ENCODE measurements at regions not wholly inside any gene's neighbourhood (a gene's known extent, or its start where the extent isn't known, plus 50 kb on each side); places are given as distances from the start of the nearest gene placed in this dataset.
"Not testable (repeated sequence)": the region's sequence is repeated elsewhere in the genome, so short reads cannot be mapped to it uniquely, and the experiment has no call there.

DNA sequence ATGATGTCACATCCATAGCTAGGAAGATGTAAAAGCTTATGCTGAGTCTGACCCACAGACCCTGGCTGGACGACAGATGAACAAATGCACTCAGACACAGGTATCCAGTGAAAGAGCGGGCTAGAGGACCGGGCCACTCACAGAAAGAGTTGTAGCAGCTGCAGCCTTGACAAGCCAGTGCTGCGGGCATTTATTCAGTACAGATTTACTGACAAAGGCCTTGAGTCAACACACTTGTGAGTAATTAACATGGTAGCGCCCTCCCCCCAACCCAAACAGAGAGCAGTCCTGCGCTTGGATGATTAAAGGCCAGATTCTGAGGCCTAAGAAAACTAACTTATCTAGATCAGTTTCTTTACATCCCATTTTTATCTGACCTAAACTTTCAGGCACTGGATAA lies 244.6 kb downstream of the SPANXN4 start (continued):
- TF ChIP-seq, protein P1, sequence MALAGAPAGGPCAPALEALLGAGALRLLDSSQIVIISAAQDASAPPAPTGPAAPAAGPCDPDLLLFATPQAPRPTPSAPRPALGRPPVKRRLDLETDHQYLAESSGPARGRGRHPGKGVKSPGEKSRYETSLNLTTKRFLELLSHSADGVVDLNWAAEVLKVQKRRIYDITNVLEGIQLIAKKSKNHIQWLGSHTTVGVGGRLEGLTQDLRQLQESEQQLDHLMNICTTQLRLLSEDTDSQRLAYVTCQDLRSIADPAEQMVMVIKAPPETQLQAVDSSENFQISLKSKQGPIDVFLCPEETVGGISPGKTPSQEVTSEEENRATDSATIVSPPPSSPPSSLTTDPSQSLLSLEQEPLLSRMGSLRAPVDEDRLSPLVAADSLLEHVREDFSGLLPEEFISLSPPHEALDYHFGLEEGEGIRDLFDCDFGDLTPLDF (CRISPR knock-in tag; IDR thresholded peaks at IDR 0.05), result no peak
- TF ChIP-seq, protein P2, sequence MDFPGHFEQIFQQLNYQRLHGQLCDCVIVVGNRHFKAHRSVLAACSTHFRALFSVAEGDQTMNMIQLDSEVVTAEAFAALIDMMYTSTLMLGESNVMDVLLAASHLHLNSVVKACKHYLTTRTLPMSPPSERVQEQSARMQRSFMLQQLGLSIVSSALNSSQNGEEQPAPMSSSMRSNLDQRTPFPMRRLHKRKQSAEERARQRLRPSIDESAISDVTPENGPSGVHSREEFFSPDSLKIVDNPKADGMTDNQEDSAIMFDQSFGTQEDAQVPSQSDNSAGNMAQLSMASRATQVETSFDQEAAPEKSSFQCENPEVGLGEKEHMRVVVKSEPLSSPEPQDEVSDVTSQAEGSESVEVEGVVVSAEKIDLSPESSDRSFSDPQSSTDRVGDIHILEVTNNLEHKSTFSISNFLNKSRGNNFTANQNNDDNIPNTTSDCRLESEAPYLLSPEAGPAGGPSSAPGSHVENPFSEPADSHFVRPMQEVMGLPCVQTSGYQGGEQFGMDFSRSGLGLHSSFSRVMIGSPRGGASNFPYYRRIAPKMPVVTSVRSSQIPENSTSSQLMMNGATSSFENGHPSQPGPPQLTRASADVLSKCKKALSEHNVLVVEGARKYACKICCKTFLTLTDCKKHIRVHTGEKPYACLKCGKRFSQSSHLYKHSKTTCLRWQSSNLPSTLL (IDR thresholded peaks at IDR 0.05), result no peak
- TF ChIP-seq, protein P3, sequence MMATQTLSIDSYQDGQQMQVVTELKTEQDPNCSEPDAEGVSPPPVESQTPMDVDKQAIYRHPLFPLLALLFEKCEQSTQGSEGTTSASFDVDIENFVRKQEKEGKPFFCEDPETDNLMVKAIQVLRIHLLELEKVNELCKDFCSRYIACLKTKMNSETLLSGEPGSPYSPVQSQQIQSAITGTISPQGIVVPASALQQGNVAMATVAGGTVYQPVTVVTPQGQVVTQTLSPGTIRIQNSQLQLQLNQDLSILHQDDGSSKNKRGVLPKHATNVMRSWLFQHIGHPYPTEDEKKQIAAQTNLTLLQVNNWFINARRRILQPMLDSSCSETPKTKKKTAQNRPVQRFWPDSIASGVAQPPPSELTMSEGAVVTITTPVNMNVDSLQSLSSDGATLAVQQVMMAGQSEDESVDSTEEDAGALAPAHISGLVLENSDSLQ (IDR thresholded peaks at IDR 0.05), result no peak
- no peak for TF ChIP-seq SIN3A (IDR thresholded peaks at IDR 0.05; ENCODE audit: borderline replicate concordance in 2 of 2, control insufficient read depth in 1 of 2, low read depth in 2 of 2, low read length in 2 of 2)
- TF ChIP-seq, protein P4, sequence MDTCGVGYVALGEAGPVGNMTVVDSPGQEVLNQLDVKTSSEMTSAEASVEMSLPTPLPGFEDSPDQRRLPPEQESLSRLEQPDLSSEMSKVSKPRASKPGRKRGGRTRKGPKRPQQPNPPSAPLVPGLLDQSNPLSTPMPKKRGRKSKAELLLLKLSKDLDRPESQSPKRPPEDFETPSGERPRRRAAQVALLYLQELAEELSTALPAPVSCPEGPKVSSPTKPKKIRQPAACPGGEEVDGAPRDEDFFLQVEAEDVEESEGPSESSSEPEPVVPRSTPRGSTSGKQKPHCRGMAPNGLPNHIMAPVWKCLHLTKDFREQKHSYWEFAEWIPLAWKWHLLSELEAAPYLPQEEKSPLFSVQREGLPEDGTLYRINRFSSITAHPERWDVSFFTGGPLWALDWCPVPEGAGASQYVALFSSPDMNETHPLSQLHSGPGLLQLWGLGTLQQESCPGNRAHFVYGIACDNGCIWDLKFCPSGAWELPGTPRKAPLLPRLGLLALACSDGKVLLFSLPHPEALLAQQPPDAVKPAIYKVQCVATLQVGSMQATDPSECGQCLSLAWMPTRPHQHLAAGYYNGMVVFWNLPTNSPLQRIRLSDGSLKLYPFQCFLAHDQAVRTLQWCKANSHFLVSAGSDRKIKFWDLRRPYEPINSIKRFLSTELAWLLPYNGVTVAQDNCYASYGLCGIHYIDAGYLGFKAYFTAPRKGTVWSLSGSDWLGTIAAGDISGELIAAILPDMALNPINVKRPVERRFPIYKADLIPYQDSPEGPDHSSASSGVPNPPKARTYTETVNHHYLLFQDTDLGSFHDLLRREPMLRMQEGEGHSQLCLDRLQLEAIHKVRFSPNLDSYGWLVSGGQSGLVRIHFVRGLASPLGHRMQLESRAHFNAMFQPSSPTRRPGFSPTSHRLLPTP (IDR thresholded peaks at IDR 0.05; ENCODE audit: borderline replicate concordance, extremely low read depth, insufficient read length), result no peak
- TF ChIP-seq, protein P5, sequence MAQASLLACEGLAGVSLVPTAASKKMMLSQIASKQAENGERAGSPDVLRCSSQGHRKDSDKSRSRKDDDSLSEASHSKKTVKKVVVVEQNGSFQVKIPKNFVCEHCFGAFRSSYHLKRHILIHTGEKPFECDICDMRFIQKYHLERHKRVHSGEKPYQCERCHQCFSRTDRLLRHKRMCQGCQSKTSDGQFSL (CRISPR knock-in tag; IDR thresholded peaks at IDR 0.05), result no peak
- TF ChIP-seq, protein P5 (tag; IDR thresholded peaks at IDR 0.05), result no peak

DNA sequence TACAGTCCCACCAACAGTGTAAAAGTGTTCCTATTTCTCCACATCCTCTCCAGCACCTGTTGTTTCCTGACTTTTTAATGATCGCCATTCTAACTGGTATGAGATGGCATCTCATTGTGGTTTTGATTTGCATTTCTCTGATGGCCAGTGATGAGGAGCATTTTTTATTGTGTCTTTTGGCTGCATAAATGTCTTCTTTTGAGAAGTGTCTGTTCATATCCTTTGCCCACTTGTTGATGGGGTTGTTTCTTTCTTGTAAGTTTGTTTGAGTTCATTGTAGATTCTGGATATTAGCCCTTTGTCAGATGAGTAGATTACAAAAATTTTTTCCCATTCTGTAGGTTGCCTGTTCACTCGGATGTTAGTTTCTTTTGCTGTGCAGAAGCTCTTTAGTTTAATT lies 218.9 kb downstream of the SPANXN4 start:
- H3K9ac ChIP-seq (ENCODE audit: insufficient read depth in 1 of 2, low read depth in 2 of 2, low read length in 2 of 2); H3K4me1 ChIP-seq (replicated peaks in 1 of 2; ENCODE audit: control insufficient read depth in 2 of 2, insufficient read depth in 2 of 2, low read length in 2 of 2); H3K79me2 ChIP-seq (ENCODE audit: control insufficient read depth, insufficient read depth, low read length); H2AFZ ChIP-seq (ENCODE audit: low read depth, low read length); H3K4me2 ChIP-seq (ENCODE audit: insufficient read depth, low read length); H4K20me1 ChIP-seq (replicated peaks; ENCODE audit: control insufficient read depth, insufficient read depth, low read length); CTCF ChIA-PET (ENCODE audit: low intra/inter-chr PET ratio); H3K9me1 ChIP-seq (ENCODE audit: control insufficient read depth, insufficient read depth, low read length); FAIRE-seq; ATAC-seq; H3K4me3 ChIP-seq; H3K36me3 ChIP-seq (ENCODE audit: control insufficient read depth, insufficient read depth, low read length); H3K27ac ChIP-seq (ENCODE audit: extremely low read depth, low read depth, low read length); BruUV-seq (replicated peaks); DNase-seq (ENCODE audit: extremely low read depth in 1 of 4, low spot score in 3 of 4); in situ Hi-C loops (cut with MboI); H3K27me3 ChIP-seq (ENCODE audit: control insufficient read depth in 2 of 2, insufficient read depth in 2 of 2, low read length in 2 of 2); POLR2A ChIA-PET; intact Hi-C loops (cut with micrococcal nuclease); H3K9me3 ChIP-seq (replicated peaks; ENCODE audit: control insufficient read depth, insufficient read depth, low read depth, low read length): not testable (repeated sequence)
- 0% methylated on average over 1 of the region's 2 CpGs for whole genome bisulfite sequencing (ENCODE audit: insufficient coverage, low coverage, missing lambda C conversion rate)
